HG03460 (cell line): ENCODE measurements at regions not wholly inside any gene's neighbourhood (a gene's known extent, or its start where the extent isn't known, plus 50 kb on each side); places are given as distances from the start of the nearest gene placed in this dataset.
"Not testable (repeated sequence)": the region's sequence is repeated elsewhere in the genome, so short reads cannot be mapped to it uniquely, and the experiment has no call there.

Experiments
- ATAC-seq: cut with Tn5 transposase; IDR thresholded peaks from one replicate; pipeline ENCODE4 v1.9.1; 2021; ENCODE audit not compliant: unreplicated experiment

GRCh38 chr7:127530148-127530547, 55.2 kb downstream of the GCC1 start:
- no peak for ATAC-seq

GRCh38 chr7:127527561-127527960, 57.8 kb downstream of the GCC1 start:
- ATAC-seq: no peak

- no peak for ATAC-seq
Observed at GRCh38 chr7:127525866-127526480, 59.4 kb downstream of the GCC1 start.

- no peak for ATAC-seq
Observed at GRCh38 chr7:127516320-127516719, 69.1 kb downstream of the GCC1 start.

GRCh38 chr7:127514499-127514898, 70.9 kb downstream of the GCC1 start:
- ATAC-seq: no peak

GRCh38 chr7:127513311-127513710, 72.1 kb downstream of the GCC1 start:
- ATAC-seq: no peak

GRCh38 chr7:127512663-127513062, 72.7 kb downstream of the GCC1 start:
- ATAC-seq: no peak

- no peak for ATAC-seq
Observed at GRCh38 chr7:127504715-127505114, 80.7 kb downstream of the GCC1 start.

- ATAC-seq: no peak
Observed at GRCh38 chr7:127501817-127502216, 83.6 kb downstream of the GCC1 start.

- ATAC-seq: no peak
Observed at GRCh38 chr7:127487381-127487780, 94.9 kb upstream of the ZNF800 start.

GRCh38 chr7:127486654-127487053, 94.1 kb upstream of the ZNF800 start:
- no peak for ATAC-seq

GRCh38 chr7:127485482-127485881, 93.0 kb upstream of the ZNF800 start:
- no peak for ATAC-seq

GRCh38 chr7:127484954-127485353, 92.4 kb upstream of the ZNF800 start:
- no peak for ATAC-seq

GRCh38 chr7:127478461-127478860, 86.0 kb upstream of the ZNF800 start:
- ATAC-seq: no peak

GRCh38 chr7:127478024-127478355, 85.5 kb upstream of the ZNF800 start:
- no peak for ATAC-seq

GRCh38 chr7:127477295-127478023, 85.0 kb upstream of the ZNF800 start:
- no peak for ATAC-seq

GRCh38 chr7:127476618-127477017, 84.1 kb upstream of the ZNF800 start:
- no peak for ATAC-seq

- no peak for ATAC-seq
Observed at GRCh38 chr7:127474457-127474856, 81.9 kb upstream of the ZNF800 start.

- ATAC-seq: no peak
Observed at GRCh38 chr7:127473409-127473808, 80.9 kb upstream of the ZNF800 start.

GRCh38 chr7:127460077-127460476, 67.6 kb upstream of the ZNF800 start:
- ATAC-seq: no peak

GRCh38 chr7:127451258-127451657, 58.8 kb upstream of the ZNF800 start:
- ATAC-seq: not testable (repeated sequence)

GRCh38 chr7:127448566-127448965, 56.1 kb upstream of the ZNF800 start:
- no peak for ATAC-seq
